Neural crest cell (in vitro differentiated cells): ENCODE measurements at regions not wholly inside any gene's neighbourhood (a gene's known extent, or its start where the extent isn't known, plus 50 kb on each side); places are given as distances from the start of the nearest gene placed in this dataset.

Experiments
- DNase-seq: peaks from one replicate; pipeline ENCODE4 v3.0.0; 2021; ENCODE audit warnings: low read depth, mixed read lengths, low spot score
- H3K27ac Mint-ChIP-seq: one replicate; pipeline ENCODE4 v1.8.0; 2021; ENCODE audit warnings: mild to moderate bottlenecking, mixed read lengths; ENCODE audit not compliant: unreplicated experiment
- H3K27me3 Mint-ChIP-seq: 2 replicates; pipeline ENCODE4 v1.8.0; 2021; ENCODE audit warnings: low read depth, mild to moderate bottlenecking, mixed read lengths
- H3K36me3 Mint-ChIP-seq: 2 replicates; pipeline ENCODE4 v1.8.0; 2021; ENCODE audit warnings: low read depth, mild to moderate bottlenecking, mixed read lengths
- H3K4me1 Mint-ChIP-seq: 2 replicates; pipeline ENCODE4 v1.8.0; 2021; ENCODE audit warnings: mixed read lengths
- H3K4me3 Mint-ChIP-seq: one replicate; pipeline ENCODE4 v1.8.0; 2021; ENCODE audit warnings: mild to moderate bottlenecking, mixed read lengths
- H3K9me3 Mint-ChIP-seq: 2 replicates; pipeline ENCODE4 v1.8.0; 2021; ENCODE audit warnings: mixed read lengths
- CTCF ChIP-seq: fragments of 200-600 bp; sonication (generic); conservative IDR thresholded peaks from 2 replicates; pipeline ENCODE4 v1.5.0; 2021; ENCODE audit warnings: antibody characterized with exemption, mild to moderate bottlenecking

- Mint-ChIP-seq H3K4me1 (no peaks in the 10 kb centered on the region), H3K36me3 (no peaks in the 10 kb centered on the region), H3K9me3 (no peaks in the 10 kb centered on the region), H3K27me3 (no peaks in the 10 kb centered on the region), H3K27ac (no peak overlapping the region), H3K4me3 (no peak overlapping the region)
- DNase-seq, result no peak
- TF ChIP-seq CTCF, result no peak
Observed at GRCh38 chr12:17975763-17976162, 114.2 kb downstream of the RERGL start.

DNA sequence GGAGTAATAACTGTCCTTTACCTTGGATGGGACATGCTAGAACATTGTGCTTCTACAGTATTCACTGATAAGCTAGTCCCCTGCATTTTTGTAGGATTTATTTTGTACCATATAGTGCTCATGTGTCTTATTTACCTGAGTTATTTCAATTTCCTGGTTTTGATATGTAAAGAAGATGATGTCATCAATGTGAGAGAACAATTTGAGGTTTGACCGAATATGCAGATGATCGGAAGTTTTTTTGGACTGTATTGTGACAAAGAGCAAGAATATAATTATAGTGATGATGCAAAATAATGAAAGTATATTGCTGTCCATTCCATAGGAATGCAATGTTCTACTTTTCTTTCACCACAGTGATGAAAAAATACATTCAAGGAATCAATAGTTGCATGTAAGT lies 114.8 kb downstream of the RERGL start:
- no peak for DNase-seq
- Mint-ChIP-seq H3K27me3 (no peaks in the 10 kb centered on the region), H3K9me3 (no peaks in the 10 kb centered on the region), H3K4me3 (no peak overlapping the region), H3K27ac (no peak overlapping the region), H3K4me1 (no peaks in the 10 kb centered on the region), H3K36me3 (no peaks in the 10 kb centered on the region)
- TF ChIP-seq CTCF, result no peak

- Mint-ChIP-seq H3K9me3 (peaks cover 3% of the 10 kb centered on the region), H3K36me3 (no peaks in the 10 kb centered on the region), H3K27me3 (no peaks in the 10 kb centered on the region), H3K27ac (no peak overlapping the region), H3K4me1 (no peaks in the 10 kb centered on the region), H3K4me3 (no peak overlapping the region)
- TF ChIP-seq CTCF, result no peak
- DNase-seq, result no peak
Observed at GRCh38 chr12:17971850-17972249, 118.1 kb downstream of the RERGL start.

- no peak for DNase-seq
- no peak overlapping the region for H3K27ac Mint-ChIP-seq
- H3K4me1 Mint-ChIP-seq, result no peaks in the 10 kb centered on the region
- no peaks in the 10 kb centered on the region for H3K27me3 Mint-ChIP-seq
- H3K4me3 Mint-ChIP-seq, result no peak overlapping the region
- no peaks in the 10 kb centered on the region for H3K36me3 Mint-ChIP-seq
- TF ChIP-seq CTCF, result no peak
- peaks cover 2% of the 10 kb centered on the region for H3K9me3 Mint-ChIP-seq
Observed at GRCh38 chr12:17954788-17955187, 135.2 kb downstream of the RERGL start.

GRCh38 chr12:17950898-17951297 lies 139.1 kb downstream of the RERGL start:
- no peak overlapping the region for H3K27ac Mint-ChIP-seq
- peaks cover 2% of the 10 kb centered on the region for H3K9me3 Mint-ChIP-seq
- H3K4me3 Mint-ChIP-seq, result no peak overlapping the region
- no peaks in the 10 kb centered on the region for H3K27me3 Mint-ChIP-seq
- no peak for DNase-seq
- no peak for TF ChIP-seq CTCF
- H3K4me1 Mint-ChIP-seq, result no peaks in the 10 kb centered on the region
- no peaks in the 10 kb centered on the region for H3K36me3 Mint-ChIP-seq
